ENCODE measurements at regions not wholly inside any gene's neighbourhood (a gene's known extent, or its start where the extent isn't known, plus 50 kb on each side); places are given as distances from the start of the nearest gene placed in this dataset.

DNA sequence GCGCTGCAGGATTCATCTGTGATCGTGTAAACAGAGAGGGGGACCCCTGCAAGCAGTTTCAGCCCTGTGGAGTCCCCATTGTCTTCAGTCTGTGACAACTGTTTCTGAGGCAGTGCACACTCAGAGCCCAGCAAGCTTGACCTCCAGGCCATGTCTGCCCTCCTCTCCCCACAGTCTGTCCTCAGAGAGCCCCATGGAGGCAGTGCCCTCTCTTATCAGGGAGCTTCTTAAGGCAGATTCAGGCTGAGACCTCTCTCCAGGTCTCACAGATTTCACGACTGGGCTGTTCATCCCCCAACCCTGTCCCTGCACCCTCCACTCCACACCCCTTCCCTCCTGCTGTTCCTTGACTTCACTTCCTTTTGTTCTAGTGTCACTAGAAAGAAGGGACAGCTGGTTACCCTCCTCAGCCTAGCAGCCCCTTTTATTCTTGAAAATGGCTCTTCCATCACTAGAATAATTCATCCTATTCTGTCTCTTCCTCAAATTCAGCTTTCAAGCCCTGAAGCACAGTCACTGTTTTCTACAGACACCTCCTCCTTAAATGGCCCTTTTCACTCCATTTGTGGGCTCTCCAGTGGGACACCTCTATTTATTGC lies 218.4 kb downstream of the MED10 start:
- DNase-seq = no peak

- no peak for DNase-seq
These were observed 219.1 kb downstream of the MED10 start for GRCh38 chr5:6158974-6159831.

DNA sequence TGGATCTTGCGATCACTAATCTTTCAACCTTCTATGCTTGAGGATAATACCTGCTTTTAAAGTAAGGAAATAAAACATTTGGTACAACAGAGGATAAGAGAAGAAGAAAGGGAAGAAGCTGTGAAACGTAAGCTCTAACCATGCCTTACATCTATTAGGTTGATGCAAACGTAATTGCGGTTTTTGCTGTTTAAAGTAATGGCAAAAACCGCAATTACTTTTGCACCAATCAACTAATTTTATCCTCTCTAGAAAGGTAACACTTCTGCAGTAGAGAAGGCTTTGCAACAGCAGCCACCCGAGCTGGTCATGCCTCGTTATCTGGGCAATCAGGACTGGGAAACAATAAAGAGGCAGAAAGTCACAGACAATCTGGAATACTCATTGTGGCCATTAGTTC lies 224.1 kb downstream of the MED10 start:
- no peak for DNase-seq

DNA sequence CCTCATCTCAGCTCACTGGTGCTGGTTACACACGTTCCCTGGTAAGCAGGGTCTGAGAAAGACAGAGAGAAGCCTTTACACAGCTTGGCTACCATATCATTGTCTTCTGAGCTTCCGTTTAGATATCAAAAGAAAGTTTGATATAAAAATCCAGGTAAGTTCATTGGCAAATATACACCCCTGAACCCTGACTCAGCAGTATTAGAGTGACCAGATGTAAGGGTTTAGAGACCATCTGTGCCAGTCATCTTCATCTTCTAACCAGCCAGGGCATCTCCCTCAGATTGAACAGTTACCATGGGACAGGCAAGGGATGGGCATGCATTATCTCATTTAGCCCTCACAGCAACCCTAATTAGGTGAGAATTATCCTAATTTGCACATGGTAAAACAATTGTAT lies 232.1 kb downstream of the MED10 start:
- DNase-seq = no peak

DNA sequence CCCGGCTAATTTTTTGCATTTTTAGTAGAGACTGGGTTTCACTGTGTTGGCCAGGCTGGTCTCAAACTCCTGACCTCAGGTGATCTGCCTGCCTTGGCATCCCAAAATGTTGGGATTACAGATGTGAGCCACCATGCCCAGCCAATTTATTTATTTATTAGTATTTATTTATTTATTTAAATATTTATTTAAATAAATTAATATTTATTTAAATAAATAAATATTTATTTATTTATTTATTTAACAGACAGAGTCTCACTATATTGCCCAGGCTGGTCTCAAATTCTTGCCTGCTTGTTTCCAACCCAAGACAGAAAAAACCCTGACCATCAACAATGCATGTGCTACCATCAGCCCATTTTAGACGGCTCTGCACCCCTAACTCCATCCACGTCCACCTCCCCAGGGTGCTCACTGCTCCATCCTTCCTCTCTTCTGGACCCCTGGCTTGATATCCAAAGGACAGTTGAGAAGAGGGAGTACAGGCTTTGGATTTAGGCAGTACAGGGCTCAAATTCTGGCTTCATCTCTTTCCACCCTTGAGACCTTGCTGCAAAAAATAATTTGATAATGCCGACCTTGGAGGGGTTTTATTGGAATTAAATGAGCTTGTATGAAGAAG lies 232.6 kb downstream of the MED10 start:
- DNase-seq = no peak

- DNase-seq = no peak
These were observed 234.8 kb downstream of the MED10 start for GRCh38 chr5:6143523-6143922.

DNA sequence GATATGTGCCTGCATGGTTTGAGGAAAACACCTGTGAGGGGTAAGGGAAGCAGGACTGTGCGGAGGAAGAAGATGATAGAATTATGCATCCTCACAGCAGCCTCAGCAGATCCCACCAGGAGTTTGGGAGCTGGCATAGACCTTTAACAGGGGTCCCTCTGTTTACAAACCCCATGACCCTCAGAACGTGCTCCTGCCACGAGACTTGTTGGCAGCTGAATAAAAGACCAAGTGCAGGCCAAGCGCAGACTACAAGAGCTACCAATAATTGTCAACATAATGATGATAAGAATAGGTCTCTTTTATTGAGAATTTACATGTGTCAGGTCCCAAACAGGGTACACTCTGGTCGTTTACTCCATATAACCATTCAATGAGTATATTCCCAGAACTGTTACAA lies 236.0 kb downstream of the MED10 start:
- no peak for DNase-seq

DNA sequence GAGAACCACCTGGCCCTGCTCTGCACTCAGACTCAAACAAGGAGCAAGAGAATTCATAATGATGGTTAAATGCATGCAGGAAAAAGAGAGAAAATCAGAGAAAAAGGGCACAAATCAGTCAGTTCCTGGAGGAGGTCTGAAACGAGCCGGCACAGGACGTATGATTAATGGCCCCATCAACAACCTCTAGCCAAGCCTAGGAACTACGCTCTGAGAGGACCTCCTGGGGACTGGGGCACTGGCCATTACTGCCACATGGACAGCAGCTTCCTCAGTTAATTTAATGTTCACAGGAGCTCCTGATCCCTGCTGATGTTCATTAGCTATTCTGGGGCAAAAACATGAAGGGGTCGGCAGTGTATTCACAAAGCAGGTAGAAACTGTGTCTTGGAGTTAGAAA lies 238.1 kb downstream of the MED10 start:
- DNase-seq = no peak

DNA sequence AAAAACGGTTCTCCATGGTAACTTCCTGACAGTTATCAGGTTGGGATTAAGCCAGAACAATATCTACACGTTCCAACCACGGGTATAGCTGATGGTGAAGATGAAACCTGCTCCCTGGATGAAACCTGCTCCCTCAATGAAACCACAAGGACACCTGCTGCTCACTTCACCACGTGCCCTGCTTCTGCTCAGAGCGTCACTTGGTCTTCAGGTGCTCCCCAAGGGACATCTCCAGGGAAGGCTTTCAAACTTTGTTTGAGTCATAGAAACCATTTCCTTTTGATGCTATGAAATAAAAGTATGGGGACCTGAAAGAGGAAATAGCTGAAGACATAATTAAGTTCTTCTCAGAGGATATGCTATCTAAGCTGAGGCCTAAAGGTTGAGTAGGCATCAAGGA lies 242.4 kb downstream of the MED10 start:
- no peak for DNase-seq

DNA sequence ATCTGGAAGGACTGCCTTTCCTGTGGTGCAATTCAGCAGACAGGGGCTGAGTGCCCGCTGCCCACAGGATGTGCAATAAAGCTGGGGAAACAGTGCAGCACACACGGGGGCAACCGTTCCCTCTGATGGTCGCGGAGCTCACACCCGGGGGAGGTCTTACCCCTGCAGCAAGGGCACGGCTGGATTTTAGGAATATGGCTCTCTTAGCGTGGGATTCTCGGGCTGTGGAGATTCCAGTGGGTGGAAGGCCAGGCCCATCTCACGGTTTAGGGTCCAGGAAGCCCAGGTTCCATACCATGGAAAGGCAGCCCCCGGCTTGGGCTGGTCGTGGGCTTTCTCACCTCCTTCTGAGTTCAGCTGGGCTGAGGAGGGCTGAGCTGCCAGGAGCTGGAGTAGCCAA lies 244.1 kb downstream of the MED10 start:
- no peak for DNase-seq

- DNase-seq = no peak
These were observed 252.6 kb downstream of the MED10 start for GRCh38 chr5:6125781-6126180.

DNA sequence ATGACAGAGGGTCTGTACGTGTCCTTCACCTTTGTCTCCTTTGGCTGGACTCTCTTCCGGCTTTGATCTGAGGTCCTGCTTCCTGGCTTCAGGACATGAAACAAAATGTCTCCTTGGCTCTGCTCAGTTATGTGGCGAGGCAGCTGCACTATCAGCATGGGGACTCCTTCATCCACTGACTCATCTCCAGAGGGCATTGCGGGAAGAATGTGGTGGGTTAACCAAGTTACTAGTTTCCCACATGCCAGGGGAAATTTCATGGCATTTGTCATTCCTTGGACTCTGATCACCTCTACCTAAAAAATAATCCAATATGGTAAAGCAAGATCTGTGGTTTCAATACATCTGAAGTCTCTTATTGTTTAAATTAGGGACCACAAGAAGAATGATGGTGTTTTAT lies 259.7 kb downstream of the MED10 start:
- DNase-seq = no peak

- no peak for DNase-seq
These were observed 261.1 kb downstream of the MED10 start for GRCh38 chr5:6117212-6117611.

GRCh38 chr5:6115852-6116251 lies 262.5 kb downstream of the MED10 start:
- DNase-seq = no peak

DNA sequence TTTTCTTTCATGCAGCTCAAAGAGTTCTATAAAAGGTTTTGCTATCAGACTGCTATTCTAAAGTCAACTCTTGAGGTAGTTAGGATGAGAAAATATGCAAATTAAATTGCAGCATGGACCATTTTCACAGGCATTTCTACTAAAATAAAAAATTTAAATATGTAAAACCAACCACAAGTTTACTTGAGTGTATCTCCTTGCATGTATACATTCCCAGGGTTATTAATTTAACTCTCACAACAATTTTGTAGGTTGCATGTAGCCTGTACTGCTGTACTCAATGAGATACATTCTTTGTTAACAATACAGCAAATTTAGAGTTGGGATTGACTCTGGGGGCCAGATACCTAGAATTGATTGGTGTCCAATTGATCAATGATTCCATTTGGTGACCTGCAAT lies 265.8 kb downstream of the MED10 start:
- DNase-seq = no peak

- DNase-seq = no peak
These were observed 266.2 kb downstream of the MED10 start for GRCh38 chr5:6112125-6112524.

DNA sequence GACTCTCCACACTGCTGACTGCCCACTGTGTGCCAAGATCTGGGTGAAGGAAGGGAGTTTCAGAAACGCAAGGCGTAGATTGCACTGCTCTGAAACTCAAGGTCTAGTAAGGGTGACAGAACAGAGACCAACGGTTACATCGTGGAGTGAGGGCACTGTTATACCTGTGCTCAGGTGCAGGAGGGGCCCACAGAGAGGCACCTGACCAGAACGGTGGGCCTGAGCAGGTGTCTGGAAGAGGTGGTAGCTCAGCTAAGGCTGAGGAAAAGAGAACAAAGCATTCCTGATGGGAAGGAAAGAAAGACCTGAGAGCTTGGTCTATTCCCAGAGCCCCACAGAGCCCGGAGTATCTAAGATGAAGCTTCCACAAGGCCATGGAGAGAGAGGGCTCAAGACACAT lies 267.2 kb downstream of the MED10 start:
- DNase-seq = no peak

- DNase-seq = no peak
These were observed 267.8 kb downstream of the MED10 start for GRCh38 chr5:6110441-6111005.

DNA sequence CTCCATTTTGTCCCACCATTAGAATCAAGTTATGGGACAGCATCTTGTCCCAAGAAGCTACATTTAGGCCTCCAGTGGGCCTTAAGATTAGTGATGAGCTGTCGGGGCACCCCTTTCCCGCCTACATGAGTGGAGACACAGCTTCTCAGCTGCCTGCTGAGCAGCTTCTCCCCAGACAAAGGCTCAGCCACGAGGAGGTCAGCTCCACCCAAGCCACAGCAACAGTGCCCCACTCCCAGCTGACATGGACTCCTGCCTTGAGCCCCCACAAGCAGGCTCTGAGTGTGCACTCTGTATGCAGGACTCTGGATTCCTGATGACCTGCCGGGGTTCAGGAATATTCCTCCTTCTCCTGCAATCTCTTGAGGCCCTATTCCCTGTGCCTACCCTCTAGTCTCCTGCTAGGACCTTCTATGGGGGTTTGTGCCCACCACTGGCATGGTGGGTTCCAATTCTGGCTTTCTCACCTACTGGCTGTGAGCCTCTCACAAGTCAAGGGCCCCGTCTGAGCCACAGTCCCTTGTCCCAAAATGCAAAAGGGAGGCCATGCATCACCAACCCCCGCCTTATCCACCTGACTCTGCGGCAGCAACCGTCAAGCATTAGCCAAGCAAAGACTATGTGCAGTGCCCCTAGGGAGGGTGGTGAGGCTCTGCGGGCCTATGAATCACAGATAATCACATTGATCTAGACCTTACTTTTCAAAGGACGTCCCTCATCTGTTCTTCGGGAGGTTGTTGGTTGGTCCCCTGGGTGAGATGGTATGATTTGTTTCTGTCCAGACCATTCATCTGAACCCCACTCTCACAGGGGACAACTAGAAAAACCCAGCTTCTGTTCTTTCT lies 269.1 kb downstream of the MED10 start:
- DNase-seq = no peak

DNA sequence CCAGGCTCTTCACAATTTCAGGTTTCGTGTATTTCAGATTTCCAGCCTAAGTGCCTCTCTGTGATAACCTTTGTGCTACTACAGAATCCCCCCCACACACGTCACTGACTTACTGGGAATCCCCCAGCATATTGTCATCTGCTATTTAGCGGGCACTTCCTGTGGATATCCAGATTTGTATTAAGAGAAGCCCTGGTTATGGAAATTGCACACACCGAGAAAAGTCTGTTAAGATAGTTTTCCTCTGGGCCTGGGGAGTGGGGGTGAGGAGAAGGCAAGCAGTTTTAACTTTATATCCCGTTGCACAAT lies 269.9 kb downstream of the MED10 start:
- DNase-seq = no peak

DNA sequence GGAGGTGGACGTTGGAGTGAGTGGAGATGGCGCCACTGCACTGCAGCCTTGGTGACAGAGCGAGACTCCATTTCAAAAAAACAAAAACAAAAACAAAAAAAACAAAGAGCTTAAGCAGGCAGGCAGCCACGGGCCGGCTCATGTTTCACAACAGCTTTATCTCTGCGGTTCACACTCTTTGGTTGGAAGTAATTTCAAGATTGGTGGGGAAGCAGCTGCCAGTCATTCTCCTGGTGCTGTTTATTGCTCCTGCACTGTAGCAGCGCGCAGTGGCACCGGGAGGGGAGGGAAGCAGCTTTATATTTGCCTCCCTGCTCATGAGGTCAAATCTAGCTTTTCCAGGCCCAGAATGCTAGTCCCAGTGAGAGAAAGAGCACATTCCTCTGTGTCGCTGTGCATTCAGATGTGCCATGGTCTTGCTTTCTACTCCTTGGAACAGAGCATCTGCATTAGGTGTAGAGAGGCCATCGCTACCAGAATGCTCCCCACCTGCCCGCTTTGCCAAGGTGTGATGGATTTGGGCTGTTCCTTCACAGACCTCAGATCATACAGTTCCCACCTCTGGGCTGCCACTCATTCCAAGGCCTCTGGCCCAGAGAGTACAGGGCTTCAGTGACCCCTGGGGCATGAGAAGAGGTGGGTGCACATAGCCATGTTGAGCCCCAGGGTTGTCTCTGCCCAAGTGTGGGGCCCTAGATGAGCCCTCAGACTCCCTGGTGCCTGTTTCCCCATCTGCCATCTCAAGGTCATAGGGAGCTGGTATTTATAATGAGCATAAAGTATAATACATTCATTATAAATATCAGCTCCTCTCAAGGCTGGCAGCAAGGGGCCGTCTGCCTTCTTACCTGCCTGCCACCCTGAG lies 270.4 kb downstream of the MED10 start:
- DNase-seq = no peak

DNA sequence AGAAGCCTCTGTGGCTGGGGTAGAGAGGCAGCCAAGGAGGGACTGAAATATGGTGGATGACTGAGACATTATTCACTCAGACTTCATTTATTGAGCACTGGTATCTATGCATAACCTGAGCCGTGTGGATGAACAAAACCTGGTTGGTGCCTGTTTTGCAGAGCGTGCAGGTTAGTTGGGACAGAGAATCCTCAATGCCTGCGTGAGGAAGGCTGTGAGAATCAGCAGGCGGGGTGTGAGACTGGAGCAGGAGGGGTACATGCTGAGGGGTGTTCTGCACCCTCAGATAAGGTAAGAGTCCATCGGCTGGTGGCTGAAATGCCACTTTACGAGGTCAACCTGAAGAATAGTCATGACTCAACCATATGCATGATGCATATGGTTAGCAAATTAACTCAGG lies 271.6 kb downstream of the MED10 start:
- DNase-seq = no peak

Measured in MV-4-11 (cell line).